DOHH2 (cell line): ENCODE measurements at regions not wholly inside any gene's neighbourhood (a gene's known extent, or its start where the extent isn't known, plus 50 kb on each side); places are given as distances from the start of the nearest gene placed in this dataset.

Experiments used
- H3F3A ChIP-seq: fragments of 200-600 bp; sonication (generic), shearing (Covaris generic); 2 replicates; pipeline ENCODE4 v1.6.0; 2016; ENCODE audit warnings: antibody characterized with exemption, mild to moderate bottlenecking; ENCODE audit not compliant: control insufficient read depth, insufficient read depth
- H3K27ac ChIP-seq: fragments of 200-600 bp; sonication (generic); 2 replicates; pipeline ENCODE4 v1.5.1; 2014; ENCODE audit warnings: low read depth, mild to moderate bottlenecking, low read length, moderate library complexity
- H3K27me3 ChIP-seq: fragments of 200-600 bp; sonication (generic); 2 replicates; pipeline ENCODE4 v1.6.1; 2014; ENCODE audit warnings: mild to moderate bottlenecking, low read length, mixed read lengths; ENCODE audit not compliant: control insufficient read depth
- H3K36me3 ChIP-seq: fragments of 200-600 bp; sonication (generic); 2 replicates; pipeline ENCODE4 v1.6.1; 2014; ENCODE audit warnings: mild to moderate bottlenecking, low read length, moderate library complexity, mixed read lengths; ENCODE audit not compliant: control insufficient read depth
- H3K4me1 ChIP-seq: fragments of 200-600 bp; sonication (generic); 2 replicates; pipeline ENCODE4 v1.6.1; 2014; ENCODE audit warnings: mild to moderate bottlenecking, low read length, mixed read lengths; ENCODE audit not compliant: control insufficient read depth
- H3K4me2 ChIP-seq: fragments of 200-600 bp; sonication (generic); 2 replicates; pipeline ENCODE4 v1.6.0; 2014; ENCODE audit warnings: mild to moderate bottlenecking, low read length, moderate library complexity
- H3K4me3 ChIP-seq: fragments of 200-600 bp; sonication (generic); 2 replicates; pipeline ENCODE4 v1.5.1; 2014; ENCODE audit warnings: mild to moderate bottlenecking, low read length, mixed read lengths
- H3K79me2 ChIP-seq: fragments of 200-600 bp; sonication (generic); 2 replicates; pipeline ENCODE4 v1.6.1; 2014; ENCODE audit warnings: mild to moderate bottlenecking, low read length, mixed read lengths; ENCODE audit not compliant: control insufficient read depth
- H3K9me2 ChIP-seq: fragments of 200-600 bp; sonication (generic); replicated peaks from 2 replicates; pipeline ENCODE4 v1.6.1; 2014; ENCODE audit warnings: mild to moderate bottlenecking, low read length, mixed read lengths; ENCODE audit not compliant: control insufficient read depth
- H3K9me3 ChIP-seq: fragments of 200-600 bp; sonication (generic); 2 replicates; pipeline ENCODE4 v1.6.1; 2014; ENCODE audit warnings: antibody characterized with exemption, low read length, mixed read lengths; ENCODE audit not compliant: control insufficient read depth, insufficient read depth
- H4K20me1 ChIP-seq: fragments of 200-600 bp; sonication (generic); 2 replicates; pipeline ENCODE4 v1.6.0; 2014; ENCODE audit warnings: low read depth, mild to moderate bottlenecking, antibody characterized with exemption, low read length, moderate library complexity; ENCODE audit not compliant: control insufficient read depth, insufficient read depth
- EZH2phosphoT487 ChIP-seq: fragments of 200-600 bp; sonication (generic); IDR thresholded peaks from 2 replicates; pipeline ENCODE4 v1.6.1; 2017; ENCODE audit warnings: borderline replicate concordance, mild to moderate bottlenecking, antibody characterized with exemption, low read length, moderate library complexity, mixed read lengths
- TF ChIP-seq, protein P1 (sequence below): fragments of 200-600 bp; sonication (generic); IDR thresholded peaks from one replicate; pipeline ENCODE4 v1.5.1; 2014; ENCODE audit warnings: antibody characterized with exemption, mild to moderate bottlenecking, low read depth, low read length; ENCODE audit not compliant: poor library complexity, severe bottlenecking

DNA sequence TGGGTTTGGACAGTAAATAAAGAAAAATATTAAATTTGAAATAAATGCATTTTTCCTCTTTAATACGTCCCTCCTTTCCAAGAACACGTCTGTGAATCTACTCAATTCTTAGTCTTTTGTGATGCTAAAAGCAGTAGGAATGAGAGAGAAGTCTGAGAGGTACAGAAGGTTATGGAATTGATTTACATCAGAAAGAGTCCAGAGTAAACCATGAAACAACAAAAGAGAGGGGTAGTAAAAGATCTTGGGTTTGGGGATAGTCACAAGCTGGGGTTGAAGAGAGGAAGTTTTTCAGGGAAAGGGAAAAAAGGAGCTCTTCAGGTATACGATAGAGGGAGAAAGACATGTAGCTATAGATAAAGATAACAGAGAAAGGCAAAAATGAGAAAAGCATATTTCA is 215.4 kb downstream of the RAB28 start:
- no peak for TF ChIP-seq EZH2phosphoT487
- TF ChIP-seq, protein P1, sequence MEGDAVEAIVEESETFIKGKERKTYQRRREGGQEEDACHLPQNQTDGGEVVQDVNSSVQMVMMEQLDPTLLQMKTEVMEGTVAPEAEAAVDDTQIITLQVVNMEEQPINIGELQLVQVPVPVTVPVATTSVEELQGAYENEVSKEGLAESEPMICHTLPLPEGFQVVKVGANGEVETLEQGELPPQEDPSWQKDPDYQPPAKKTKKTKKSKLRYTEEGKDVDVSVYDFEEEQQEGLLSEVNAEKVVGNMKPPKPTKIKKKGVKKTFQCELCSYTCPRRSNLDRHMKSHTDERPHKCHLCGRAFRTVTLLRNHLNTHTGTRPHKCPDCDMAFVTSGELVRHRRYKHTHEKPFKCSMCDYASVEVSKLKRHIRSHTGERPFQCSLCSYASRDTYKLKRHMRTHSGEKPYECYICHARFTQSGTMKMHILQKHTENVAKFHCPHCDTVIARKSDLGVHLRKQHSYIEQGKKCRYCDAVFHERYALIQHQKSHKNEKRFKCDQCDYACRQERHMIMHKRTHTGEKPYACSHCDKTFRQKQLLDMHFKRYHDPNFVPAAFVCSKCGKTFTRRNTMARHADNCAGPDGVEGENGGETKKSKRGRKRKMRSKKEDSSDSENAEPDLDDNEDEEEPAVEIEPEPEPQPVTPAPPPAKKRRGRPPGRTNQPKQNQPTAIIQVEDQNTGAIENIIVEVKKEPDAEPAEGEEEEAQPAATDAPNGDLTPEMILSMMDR, result no peak
- no peaks in the 10 kb centered on the region for H3K79me2 ChIP-seq
- no peak overlapping the region for H3K4me3 ChIP-seq
- no peaks in the 10 kb centered on the region for H3K27me3 ChIP-seq
- H3K4me2 ChIP-seq, result no peak overlapping the region
- no peak overlapping the region for H3K27ac ChIP-seq
- no peaks in the 10 kb centered on the region for H3K9me3 ChIP-seq
- H4K20me1 ChIP-seq, result no peaks in the 10 kb centered on the region
- H3K36me3 ChIP-seq, result no peaks in the 10 kb centered on the region
- no peaks in the 10 kb centered on the region for H3F3A ChIP-seq
- H3K4me1 ChIP-seq, result no peaks in the 10 kb centered on the region
- no peaks in the 10 kb centered on the region for H3K9me2 ChIP-seq

DNA sequence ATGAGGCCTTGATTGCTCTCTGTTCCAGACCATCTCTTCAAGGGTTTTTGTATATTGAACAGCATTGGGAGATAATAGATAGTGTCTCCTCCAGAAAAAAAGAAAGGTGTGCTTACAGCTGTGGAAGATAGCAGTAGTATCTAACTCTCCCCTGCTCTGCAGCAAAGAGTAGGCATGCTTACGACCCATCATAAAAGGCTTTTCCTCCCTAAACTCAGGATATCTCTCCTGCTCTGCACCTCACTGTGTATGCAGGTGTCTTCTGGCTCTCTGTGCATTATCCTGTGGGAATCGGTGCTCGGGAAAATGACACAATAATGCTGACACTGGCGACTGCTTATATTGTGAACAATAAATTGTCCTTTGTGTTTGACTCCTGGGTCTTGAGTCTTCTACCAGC is 216.0 kb downstream of the RAB28 start:
- Histone ChIP-seq H3K4me2 (no peak overlapping the region), H3K27ac (no peak overlapping the region), H3K4me3 (no peak overlapping the region), H3K36me3 (no peaks in the 10 kb centered on the region), H3K27me3 (no peaks in the 10 kb centered on the region), H3K9me2 (no peaks in the 10 kb centered on the region), H4K20me1 (no peaks in the 10 kb centered on the region), H3K4me1 (no peaks in the 10 kb centered on the region), H3K79me2 (no peaks in the 10 kb centered on the region), H3K9me3 (no peaks in the 10 kb centered on the region), H3F3A (no peaks in the 10 kb centered on the region)
- TF ChIP-seq EZH2phosphoT487, result no peak
- TF ChIP-seq, protein P1, result no peak

DNA sequence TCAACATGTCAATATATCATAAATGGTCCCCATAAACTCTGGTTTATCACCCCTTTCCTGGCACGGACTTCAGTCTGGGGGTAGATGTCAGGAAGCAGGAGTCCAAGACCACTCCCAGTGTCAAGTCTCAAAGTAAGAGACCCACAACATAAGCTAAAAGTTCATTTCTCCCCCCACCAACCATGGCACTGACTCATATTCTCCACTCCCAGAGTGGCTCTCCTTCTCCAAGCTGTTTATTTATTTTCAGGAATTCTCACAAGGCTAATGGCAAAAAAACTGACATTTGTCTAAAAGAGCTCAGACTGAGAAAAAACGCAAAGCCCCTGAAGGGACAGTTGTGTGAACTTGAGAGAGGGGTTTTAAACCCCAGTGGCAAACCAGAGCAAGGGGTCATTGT is 217.0 kb downstream of the RAB28 start:
- no peaks in the 10 kb centered on the region for H3K9me2 ChIP-seq
- no peak overlapping the region for H3K4me3 ChIP-seq
- no peaks in the 10 kb centered on the region for H3F3A ChIP-seq
- H4K20me1 ChIP-seq, result no peaks in the 10 kb centered on the region
- no peak overlapping the region for H3K27ac ChIP-seq
- H3K36me3 ChIP-seq, result no peaks in the 10 kb centered on the region
- H3K4me2 ChIP-seq, result no peak overlapping the region
- no peaks in the 10 kb centered on the region for H3K27me3 ChIP-seq
- no peaks in the 10 kb centered on the region for H3K9me3 ChIP-seq
- no peaks in the 10 kb centered on the region for H3K4me1 ChIP-seq
- H3K79me2 ChIP-seq, result no peaks in the 10 kb centered on the region
- TF ChIP-seq, protein P1, result no peak
- no peak for TF ChIP-seq EZH2phosphoT487

DNA sequence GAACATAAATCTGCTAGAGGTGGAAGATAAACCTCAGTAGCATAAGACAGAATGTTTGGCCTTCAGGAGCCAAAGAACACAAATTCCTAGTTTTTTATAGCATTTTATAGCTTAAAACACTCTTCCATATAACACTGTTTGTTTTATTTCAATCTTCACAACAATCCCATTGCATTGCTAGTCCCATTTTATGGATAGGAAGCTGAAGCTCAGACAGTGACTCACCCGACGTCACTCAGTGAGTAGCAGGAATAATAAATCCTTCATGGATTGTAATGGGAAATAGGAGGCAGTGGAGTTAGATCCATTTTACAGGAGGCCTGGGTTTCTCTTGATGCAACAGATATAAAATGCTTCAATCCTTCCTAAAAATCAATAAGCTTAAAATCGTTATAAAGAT is 217.5 kb downstream of the RAB28 start:
- no peaks in the 10 kb centered on the region for H3K4me1 ChIP-seq
- H3K79me2 ChIP-seq, result no peaks in the 10 kb centered on the region
- H3K27ac ChIP-seq, result no peak overlapping the region
- H3F3A ChIP-seq, result no peaks in the 10 kb centered on the region
- H3K9me2 ChIP-seq, result no peaks in the 10 kb centered on the region
- H3K36me3 ChIP-seq, result no peaks in the 10 kb centered on the region
- TF ChIP-seq, protein P1, result no peak
- no peak for TF ChIP-seq EZH2phosphoT487
- H4K20me1 ChIP-seq, result no peaks in the 10 kb centered on the region
- no peaks in the 10 kb centered on the region for H3K9me3 ChIP-seq
- no peaks in the 10 kb centered on the region for H3K27me3 ChIP-seq
- no peak overlapping the region for H3K4me2 ChIP-seq
- H3K4me3 ChIP-seq, result no peak overlapping the region
